WTC11 (cell line): ENCODE measurements at regions not wholly inside any gene's neighbourhood (a gene's known extent, or its start where the extent isn't known, plus 50 kb on each side); places are given as distances from the start of the nearest gene placed in this dataset.

ENCODE experiments used
- ATAC-seq: fragments of 200-7000 bp; cut with Tn5 transposase; 2 replicates; pipeline ENCODE4 v1.10.0; 2021; ENCODE audit warnings: mild to moderate bottlenecking, moderate library complexity
- CTCF ChIA-PET: fragments of 300-600 bp; sonication (Branson Sonifier 250); formaldehyde crosslinking; loops from one replicate; lab custom pipeline; 2021; ENCODE audit warnings: antibody characterized with exemption; lab: Charles Lee
- POLR2A ChIA-PET: fragments of 350-600 bp; sonication (Branson Sonifier 250); formaldehyde crosslinking; loops from one replicate; lab custom pipeline; 2021; ENCODE audit warnings: antibody characterized with exemption; lab: Charles Lee
- DNase-seq: peaks from one replicate; pipeline ENCODE4 v3.0.0; 2021; ENCODE audit warnings: low spot score
- H3K27ac Mint-ChIP-seq: 2 replicates; pipeline ENCODE4 v1.8.0; 2021; ENCODE audit warnings: mixed read lengths
- H3K27me3 Mint-ChIP-seq: 2 replicates; pipeline ENCODE4 v1.8.0; 2021; ENCODE audit warnings: low read depth, mild to moderate bottlenecking, moderate library complexity, mixed read lengths
- H3K36me3 Mint-ChIP-seq: 2 replicates; pipeline ENCODE4 v1.8.0; 2021; ENCODE audit warnings: mixed read lengths
- H3K4me1 Mint-ChIP-seq: 2 replicates; pipeline ENCODE4 v1.8.0; 2022; ENCODE audit warnings: mixed read lengths
- H3K4me3 Mint-ChIP-seq: 2 replicates; pipeline ENCODE4 v1.8.0; 2021; ENCODE audit warnings: mild to moderate bottlenecking, moderate library complexity, mixed read lengths
- H3K9me3 Mint-ChIP-seq: 2 replicates; pipeline ENCODE4 v1.8.0; 2021; ENCODE audit warnings: mixed read lengths
- ATF1 ChIP-seq: sonication (generic); formaldehyde crosslinking; IDR thresholded peaks from 2 replicates; pipeline ENCODE4 v1.8.1; 2023; ENCODE audit warnings: mild to moderate bottlenecking, moderate library complexity, missing genetic modification reagents
- CREM ChIP-seq: sonication (generic); formaldehyde crosslinking; IDR thresholded peaks from 2 replicates; pipeline ENCODE4 v1.8.1; 2022; ENCODE audit warnings: mild to moderate bottlenecking, missing genetic modification reagents, moderate library complexity
- ETV6 ChIP-seq: sonication (generic); formaldehyde crosslinking; IDR thresholded peaks from 2 replicates; pipeline ENCODE4 v1.8.1; 2022; ENCODE audit warnings: mild to moderate bottlenecking, missing genetic modification reagents
- GTF2I ChIP-seq: fragments of 250-450 bp; sonication (Bioruptor Pico); conservative IDR thresholded peaks from 2 replicates; pipeline ENCODE4 v1.4.0; 2021; ENCODE audit warnings: mild to moderate bottlenecking
- IRF2 ChIP-seq: sonication (generic); formaldehyde crosslinking; IDR thresholded peaks from 2 replicates; pipeline ENCODE4 v1.8.0; 2022; ENCODE audit warnings: low read depth, missing genetic modification reagents, borderline replicate concordance
- NFYB ChIP-seq: sonication (generic); formaldehyde crosslinking; conservative IDR thresholded peaks from 2 replicates; pipeline ENCODE4 v1.8.0; 2022; ENCODE audit warnings: low read depth, missing genetic modification reagents
- RELA ChIP-seq: sonication (generic); formaldehyde crosslinking; IDR thresholded peaks from 2 replicates; pipeline ENCODE4 v1.8.1; 2022; ENCODE audit warnings: missing genetic modification reagents, mild to moderate bottlenecking, borderline replicate concordance
- SMAD3 ChIP-seq: sonication (generic); formaldehyde crosslinking; IDR thresholded peaks from 2 replicates; pipeline ENCODE4 v1.8.0; 2022; ENCODE audit warnings: missing genetic modification reagents, mild to moderate bottlenecking, borderline replicate concordance
- TF ChIP-seq, protein P1 (sequence below): sonication (generic); formaldehyde crosslinking; IDR thresholded peaks from 2 replicates; pipeline ENCODE4 v1.8.1; 2023; ENCODE audit warnings: mild to moderate bottlenecking, missing genetic modification reagents, moderate library complexity
- TF ChIP-seq, protein P2 (sequence below): sonication (generic); formaldehyde crosslinking; IDR thresholded peaks from 2 replicates; pipeline ENCODE4 v1.8.0; 2023; ENCODE audit warnings: missing genetic modification reagents
- TF ChIP-seq, protein P3 (sequence below): sonication (generic); formaldehyde crosslinking; IDR thresholded peaks from 2 replicates; pipeline ENCODE4 v1.8.0; 2022; ENCODE audit warnings: missing genetic modification reagents
- TF ChIP-seq, protein P4 (sequence below): sonication (generic); formaldehyde crosslinking; IDR thresholded peaks from 2 replicates; pipeline ENCODE4 v1.8.0; 2023; ENCODE audit warnings: mild to moderate bottlenecking, missing genetic modification reagents

DNA sequence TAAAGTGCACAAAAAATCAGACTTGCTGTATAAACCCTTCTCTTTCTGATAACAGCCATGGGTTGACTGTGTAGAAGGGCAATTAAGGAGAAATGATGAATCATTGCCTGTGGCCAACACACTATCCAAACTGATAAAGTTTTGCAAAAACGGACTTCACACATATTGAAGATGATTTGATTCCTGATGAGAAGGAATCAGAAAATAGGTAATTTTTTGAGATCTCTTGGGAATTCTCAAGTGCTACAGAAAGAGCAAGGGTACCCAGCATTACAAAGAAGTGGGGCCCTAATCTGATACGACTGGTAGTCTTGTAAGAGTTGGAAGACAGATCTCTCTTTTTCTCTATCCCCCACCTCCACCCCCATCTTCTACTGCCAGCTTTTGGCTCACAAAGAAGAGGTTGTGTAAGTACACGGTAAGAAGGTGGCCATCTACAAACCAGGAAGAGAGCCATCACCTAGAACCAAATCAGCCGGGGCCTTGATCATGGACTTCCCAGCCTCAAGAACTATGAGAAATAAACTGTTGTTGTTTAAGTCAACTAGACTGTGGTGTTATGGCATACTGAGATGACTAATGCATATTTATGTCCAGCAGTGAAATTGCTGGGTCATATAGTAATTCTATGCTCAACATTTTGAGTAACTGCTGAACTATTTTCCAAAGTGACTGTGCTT is 254.7 kb downstream of the EDEM1 start:
- Mint-ChIP-seq H3K27ac (no peak overlapping the region), H3K9me3 (peaks cover 54% of the 10 kb centered on the region), H3K4me3 (no peak overlapping the region), H3K27me3 (0 out of 2 replicates have a peak, but pooled peaks cover 3% of the 10 kb centered on the region), H3K36me3 (peaks cover 16% of the 10 kb centered on the region), H3K4me1 (no peaks in the 10 kb centered on the region)
- no peak for ATAC-seq
- TF ChIP-seq CREM = no peak
- POLR2A ChIA-PET = no interaction called here
- no peak for DNase-seq
- CTCF ChIA-PET = no interaction called here

DNA sequence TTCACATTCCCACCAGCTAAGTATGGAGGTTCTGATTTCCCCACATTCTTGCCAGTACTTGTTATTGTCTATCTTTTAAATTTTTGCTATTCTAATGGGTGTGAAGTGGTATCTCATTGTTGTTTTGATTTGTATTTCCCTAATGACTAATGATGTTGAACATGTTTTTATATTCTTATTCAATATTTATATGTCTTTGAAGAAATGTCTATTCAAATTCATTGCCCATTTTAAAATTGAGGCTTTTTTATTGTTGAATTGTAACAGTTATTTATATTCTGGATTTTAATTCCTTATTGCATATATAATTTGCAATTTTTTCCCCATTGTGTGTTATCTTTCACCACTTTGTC is 255.3 kb downstream of the EDEM1 start:
- POLR2A ChIA-PET = no interaction called here
- H3K27ac Mint-ChIP-seq = no peak overlapping the region
- TF ChIP-seq ETV6 (CRISPR knock-in tag) (no peak), IRF2 (CRISPR knock-in tag) (no peak), NFYB (CRISPR knock-in tag) (no peak), RELA (CRISPR knock-in tag) (no peak), GTF2I (no peak), SMAD3 (no peak)
- TF ChIP-seq, protein P1, sequence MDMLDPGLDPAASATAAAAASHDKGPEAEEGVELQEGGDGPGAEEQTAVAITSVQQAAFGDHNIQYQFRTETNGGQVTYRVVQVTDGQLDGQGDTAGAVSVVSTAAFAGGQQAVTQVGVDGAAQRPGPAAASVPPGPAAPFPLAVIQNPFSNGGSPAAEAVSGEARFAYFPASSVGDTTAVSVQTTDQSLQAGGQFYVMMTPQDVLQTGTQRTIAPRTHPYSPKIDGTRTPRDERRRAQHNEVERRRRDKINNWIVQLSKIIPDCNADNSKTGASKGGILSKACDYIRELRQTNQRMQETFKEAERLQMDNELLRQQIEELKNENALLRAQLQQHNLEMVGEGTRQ (CRISPR knock-in tag) = no peak
- TF ChIP-seq, protein P2, sequence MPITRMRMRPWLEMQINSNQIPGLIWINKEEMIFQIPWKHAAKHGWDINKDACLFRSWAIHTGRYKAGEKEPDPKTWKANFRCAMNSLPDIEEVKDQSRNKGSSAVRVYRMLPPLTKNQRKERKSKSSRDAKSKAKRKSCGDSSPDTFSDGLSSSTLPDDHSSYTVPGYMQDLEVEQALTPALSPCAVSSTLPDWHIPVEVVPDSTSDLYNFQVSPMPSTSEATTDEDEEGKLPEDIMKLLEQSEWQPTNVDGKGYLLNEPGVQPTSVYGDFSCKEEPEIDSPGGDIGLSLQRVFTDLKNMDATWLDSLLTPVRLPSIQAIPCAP (CRISPR knock-in tag) = no peak
- TF ChIP-seq, protein P3, sequence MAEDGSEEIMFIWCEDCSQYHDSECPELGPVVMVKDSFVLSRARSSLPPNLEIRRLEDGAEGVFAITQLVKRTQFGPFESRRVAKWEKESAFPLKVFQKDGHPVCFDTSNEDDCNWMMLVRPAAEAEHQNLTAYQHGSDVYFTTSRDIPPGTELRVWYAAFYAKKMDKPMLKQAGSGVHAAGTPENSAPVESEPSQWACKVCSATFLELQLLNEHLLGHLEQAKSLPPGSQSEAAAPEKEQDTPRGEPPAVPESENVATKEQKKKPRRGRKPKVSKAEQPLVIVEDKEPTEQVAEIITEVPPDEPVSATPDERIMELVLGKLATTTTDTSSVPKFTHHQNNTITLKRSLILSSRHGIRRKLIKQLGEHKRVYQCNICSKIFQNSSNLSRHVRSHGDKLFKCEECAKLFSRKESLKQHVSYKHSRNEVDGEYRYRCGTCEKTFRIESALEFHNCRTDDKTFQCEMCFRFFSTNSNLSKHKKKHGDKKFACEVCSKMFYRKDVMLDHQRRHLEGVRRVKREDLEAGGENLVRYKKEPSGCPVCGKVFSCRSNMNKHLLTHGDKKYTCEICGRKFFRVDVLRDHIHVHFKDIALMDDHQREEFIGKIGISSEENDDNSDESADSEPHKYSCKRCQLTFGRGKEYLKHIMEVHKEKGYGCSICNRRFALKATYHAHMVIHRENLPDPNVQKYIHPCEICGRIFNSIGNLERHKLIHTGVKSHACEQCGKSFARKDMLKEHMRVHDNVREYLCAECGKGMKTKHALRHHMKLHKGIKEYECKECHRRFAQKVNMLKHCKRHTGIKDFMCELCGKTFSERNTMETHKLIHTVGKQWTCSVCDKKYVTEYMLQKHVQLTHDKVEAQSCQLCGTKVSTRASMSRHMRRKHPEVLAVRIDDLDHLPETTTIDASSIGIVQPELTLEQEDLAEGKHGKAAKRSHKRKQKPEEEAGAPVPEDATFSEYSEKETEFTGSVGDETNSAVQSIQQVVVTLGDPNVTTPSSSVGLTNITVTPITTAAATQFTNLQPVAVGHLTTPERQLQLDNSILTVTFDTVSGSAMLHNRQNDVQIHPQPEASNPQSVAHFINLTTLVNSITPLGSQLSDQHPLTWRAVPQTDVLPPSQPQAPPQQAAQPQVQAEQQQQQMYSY (CRISPR knock-in tag) = no peak
- TF ChIP-seq, all 79 proteins: peak for 0
- Mint-ChIP-seq H3K36me3 (peaks cover 13% of the 10 kb centered on the region), H3K4me1 (no peaks in the 10 kb centered on the region), H3K9me3 (peaks cover 50% of the 10 kb centered on the region), H3K4me3 (no peak overlapping the region), H3K27me3 (0 out of 2 replicates have a peak, but pooled peaks cover 3% of the 10 kb centered on the region)
- ATAC-seq (no peak), DNase-seq (no peak)
- CTCF ChIA-PET = no interaction called here

DNA sequence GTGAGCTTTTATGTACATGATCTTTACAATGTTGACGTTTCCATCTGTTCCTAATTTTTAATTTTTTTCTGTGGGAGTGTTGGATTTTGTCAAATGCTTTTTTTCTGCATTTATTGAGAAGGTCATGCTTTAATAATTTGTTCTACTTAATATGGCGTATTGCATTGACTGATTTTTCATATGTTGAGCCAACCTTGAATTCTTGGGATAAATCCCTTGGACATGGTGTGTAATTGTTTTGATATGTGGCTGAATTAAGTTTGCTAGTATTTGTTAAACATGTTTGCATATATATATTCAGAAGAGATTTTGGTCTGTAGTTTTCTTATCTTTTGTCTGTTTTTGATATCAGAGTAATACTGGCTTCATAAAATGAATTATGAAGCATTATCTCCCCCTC is 256.7 kb downstream of the EDEM1 start:
- no peak for ATAC-seq
- DNase-seq = no peak
- Mint-ChIP-seq H3K4me1 (no peaks in the 10 kb centered on the region), H3K36me3 (peaks cover 9% of the 10 kb centered on the region; the same call in 1 of the 2 replicates), H3K4me3 (no peak overlapping the region), H3K27me3 (0 out of 2 replicates have a peak, but pooled peaks cover 3% of the 10 kb centered on the region), H3K27ac (no peak overlapping the region), H3K9me3 (peaks cover 54% of the 10 kb centered on the region)
- POLR2A ChIA-PET = interaction anchor here (0.6 kb wide), 1 partner anchor 641 kb away, joined by 7 read pairs; no protein-coding TSS in a partner anchor
- CTCF ChIA-PET = no interaction called here
- TF ChIP-seq, protein P4, sequence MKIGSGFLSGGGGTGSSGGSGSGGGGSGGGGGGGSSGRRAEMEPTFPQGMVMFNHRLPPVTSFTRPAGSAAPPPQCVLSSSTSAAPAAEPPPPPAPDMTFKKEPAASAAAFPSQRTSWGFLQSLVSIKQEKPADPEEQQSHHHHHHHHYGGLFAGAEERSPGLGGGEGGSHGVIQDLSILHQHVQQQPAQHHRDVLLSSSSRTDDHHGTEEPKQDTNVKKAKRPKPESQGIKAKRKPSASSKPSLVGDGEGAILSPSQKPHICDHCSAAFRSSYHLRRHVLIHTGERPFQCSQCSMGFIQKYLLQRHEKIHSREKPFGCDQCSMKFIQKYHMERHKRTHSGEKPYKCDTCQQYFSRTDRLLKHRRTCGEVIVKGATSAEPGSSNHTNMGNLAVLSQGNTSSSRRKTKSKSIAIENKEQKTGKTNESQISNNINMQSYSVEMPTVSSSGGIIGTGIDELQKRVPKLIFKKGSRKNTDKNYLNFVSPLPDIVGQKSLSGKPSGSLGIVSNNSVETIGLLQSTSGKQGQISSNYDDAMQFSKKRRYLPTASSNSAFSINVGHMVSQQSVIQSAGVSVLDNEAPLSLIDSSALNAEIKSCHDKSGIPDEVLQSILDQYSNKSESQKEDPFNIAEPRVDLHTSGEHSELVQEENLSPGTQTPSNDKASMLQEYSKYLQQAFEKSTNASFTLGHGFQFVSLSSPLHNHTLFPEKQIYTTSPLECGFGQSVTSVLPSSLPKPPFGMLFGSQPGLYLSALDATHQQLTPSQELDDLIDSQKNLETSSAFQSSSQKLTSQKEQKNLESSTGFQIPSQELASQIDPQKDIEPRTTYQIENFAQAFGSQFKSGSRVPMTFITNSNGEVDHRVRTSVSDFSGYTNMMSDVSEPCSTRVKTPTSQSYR (CRISPR knock-in tag) = no peak
- no peak for TF ChIP-seq SMAD3
- TF ChIP-seq ATF1 (CRISPR knock-in tag) = no peak
